ENCODE measurements at regions not wholly inside any gene's neighbourhood (a gene's known extent, or its start where the extent isn't known, plus 50 kb on each side); places are given as distances from the start of the nearest gene placed in this dataset.

GRCh38 chr10:52649511-52649910 lies 123.1 kb downstream of the MBL2 start:
- dilution Hi-C loops (cut with HindIII; ENCODE audit: low sequenced_read_pairs, unreplicated experiment) (no loop called here), intact Hi-C loops (cut with micrococcal nuclease) (no loop called here), in situ Hi-C loops (cut with MboI; ENCODE audit: low sequenced_read_pairs) (no loop called here)
- no peak for TF ChIP-seq NFE2L2 (IDR thresholded peaks at IDR 0.05; ENCODE audit: low read depth, low read length)
- TF ChIP-seq SMC3 (IDR thresholded peaks at IDR 0.05; ENCODE audit: low read depth, low read length): no peak
- TF ChIP-seq CEBPB (IDR thresholded peaks at IDR 0.05; ENCODE audit: low read depth, low read length): no peak
- no peak for TF ChIP-seq RFX5 (IDR thresholded peaks at IDR 0.05; ENCODE audit: low read depth, low read length)
- no peak for TF ChIP-seq MAZ (IDR thresholded peaks at IDR 0.05; ENCODE audit: borderline replicate concordance, low read depth, low read length)
- no peak for TF ChIP-seq RCOR1 (IDR thresholded peaks at IDR 0.05; ENCODE audit: insufficient replicate concordance, low read length)
- BruUV-seq (replicated peaks): no TSS peak
- Histone ChIP-seq H4K20me1 (ENCODE audit: insufficient read depth, low read length) (no peaks in the 10 kb centered on the region), H4K8ac (ENCODE audit: low read depth in 2 of 2, low read length in 2 of 2) (no peak overlapping the region), H3K4me2 (ENCODE audit: low read depth, low read length) (no peak overlapping the region), H2AK5ac (ENCODE audit: low read depth, low read length) (no peak overlapping the region), H3K23ac (ENCODE audit: low read depth, low read length) (no peak overlapping the region), H3K9ac (ENCODE audit: low read depth, low read length) (no peak overlapping the region), H3K4me3 (ENCODE audit: insufficient read depth, low read depth, low read length) (no peak overlapping the region), H3K9me1 (ENCODE audit: insufficient read depth, low read length) (no peaks in the 10 kb centered on the region), H3K14ac (replicated peaks; ENCODE audit: low read depth, low read length) (no peak overlapping the region), H2AK9ac (replicated peaks; ENCODE audit: low read depth, low read length, poor library complexity) (no peak overlapping the region), H3K36me3 (ENCODE audit: control insufficient read depth, insufficient read depth, low read length) (no peaks in the 10 kb centered on the region), H2BK20ac (ENCODE audit: low read depth, low read length) (no peak overlapping the region), H3K56ac (ENCODE audit: extremely low read depth, insufficient read depth, low read length) (no peak overlapping the region), H3K4me1 (ENCODE audit: control insufficient read depth, insufficient read depth, low read length) (no peaks in the 10 kb centered on the region), H3K27me3 (ENCODE audit: control insufficient read depth, insufficient read depth, low read length) (no peaks in the 10 kb centered on the region; the same call in 1 of the 2 replicates), H3K27ac (ENCODE audit: insufficient read depth, low read length) (no peak overlapping the region), H3K18ac (ENCODE audit: low read depth, low read length) (no peak overlapping the region), H2AFZ (replicated peaks; ENCODE audit: low read length, poor library complexity) (no peak overlapping the region), H3K4ac (ENCODE audit: low read depth, low read length) (no peak overlapping the region), H3K9me3 (ENCODE audit: control insufficient read depth, insufficient read depth, low read length) (no peaks in the 10 kb centered on the region), H2BK120ac (ENCODE audit: low read depth, low read length) (no peak overlapping the region), H4K5ac (ENCODE audit: low read depth, low read length) (no peak overlapping the region), H4K91ac (ENCODE audit: insufficient read depth, low read depth, low read length) (no peak overlapping the region), H3K79me1 (ENCODE audit: low read depth in 1 of 2, low read length in 2 of 2) (no peaks in the 10 kb centered on the region), H2BK5ac (ENCODE audit: low read depth, low read length, poor library complexity, severe bottlenecking) (no peak overlapping the region), H2BK15ac (ENCODE audit: low read depth, low read length) (no peak overlapping the region)
- no peak for ATAC-seq (ENCODE audit: low read depth)
- POLR2A ChIA-PET (ENCODE audit: unreplicated experiment): no interaction called here
- CTCF ChIA-PET: no interaction called here
- WGBS, 2 experiments (ENCODE audit: extremely low coverage in 2 of 2, insufficient read length in 1 of 2): no CpG with 5 or more reads among the region's 1 CpG
- no peak for DNase-seq

Measured in IMR-90 (cell line).